Neural cell (in vitro differentiated cells): ENCODE measurements at regions not wholly inside any gene's neighbourhood (a gene's known extent, or its start where the extent isn't known, plus 50 kb on each side); places are given as distances from the start of the nearest gene placed in this dataset.

Experiments used
- H2AFZ ChIP-seq: fragments of 200-600, 300-800 bp; sonication (generic), shearing (Covaris generic); 2 replicates; pipeline ENCODE4 v1.6.0; 2014; ENCODE audit warnings: low read depth, mild to moderate bottlenecking, antibody characterized with exemption, low read length, moderate library complexity
- H3F3A ChIP-seq: fragments of 200-600 bp; shearing (Covaris generic); 2 replicates; pipeline ENCODE4 v1.6.1; 2016; ENCODE audit warnings: mild to moderate bottlenecking, moderate library complexity, mixed read lengths, antibody characterized with exemption, low read length; ENCODE audit not compliant: insufficient read depth, poor library complexity, severe bottlenecking
- H3K27ac ChIP-seq: fragments of 200-600, 300-800 bp; sonication (generic), shearing (Covaris generic); 2 replicates; pipeline ENCODE4 v1.5.1; 2014; ENCODE audit warnings: mild to moderate bottlenecking, low read length, moderate library complexity
- H3K27me3 ChIP-seq: fragments of 300-800, 200-600 bp; sonication (generic), shearing (Covaris generic); 2 replicates; pipeline ENCODE4 v1.6.0; 2014; ENCODE audit warnings: mild to moderate bottlenecking, low read depth, low read length, moderate library complexity; ENCODE audit not compliant: insufficient read depth
- H3K36me3 ChIP-seq: fragments of 300-800, 200-600 bp; sonication (generic), shearing (Covaris generic); 2 replicates; pipeline ENCODE4 v1.5.1; 2014; ENCODE audit warnings: mild to moderate bottlenecking, antibody characterized with exemption, low read length, moderate library complexity; ENCODE audit not compliant: insufficient read depth
- H3K4me2 ChIP-seq: fragments of 300-800, 200-600 bp; sonication (generic), shearing (Covaris generic); 2 replicates; pipeline ENCODE4 v1.6.0; 2014; ENCODE audit warnings: mild to moderate bottlenecking, low read length
- H3K4me3 ChIP-seq: fragments of 300-800, 200-600 bp; sonication (generic), shearing (Covaris generic); 2 replicates; pipeline ENCODE4 v1.5.1; 2014; ENCODE audit warnings: mild to moderate bottlenecking, low read length, moderate library complexity
- H3K79me2 ChIP-seq: fragments of 200-600 bp; shearing (Covaris generic); replicated peaks from 2 replicates; pipeline ENCODE4 v1.6.0; 2014; ENCODE audit warnings: mild to moderate bottlenecking, low read length, moderate library complexity; ENCODE audit not compliant: insufficient read depth
- H3K9ac ChIP-seq: fragments of 300-800, 200-600 bp; sonication (generic), shearing (Covaris generic); 2 replicates; pipeline ENCODE4 v1.6.1; 2016; ENCODE audit warnings: mild to moderate bottlenecking, low read length, mixed read lengths
- H3K9me2 ChIP-seq: fragments of 200-600 bp; shearing (Covaris generic); 2 replicates; pipeline ENCODE4 v1.6.1; 2016; ENCODE audit warnings: mild to moderate bottlenecking, low read length, mixed read lengths; ENCODE audit not compliant: insufficient read depth
- H3K9me3 ChIP-seq: fragments of 200-600, 300-800 bp; sonication (generic), shearing (Covaris generic); 2 replicates; pipeline ENCODE4 v1.6.1; 2016; ENCODE audit warnings: mild to moderate bottlenecking, mixed run types, low read length, moderate library complexity, mixed read lengths
- H4K20me1 ChIP-seq: fragments of 200-600 bp; shearing (Covaris generic); 2 replicates; pipeline ENCODE4 v1.6.1; 2016; ENCODE audit warnings: mild to moderate bottlenecking, mixed run types; ENCODE audit not compliant: insufficient read depth
- EP300 ChIP-seq: fragments of 450-650 bp; conservative IDR thresholded peaks from 2 replicates; pipeline ENCODE4 v1.6.1; 2014; ENCODE audit warnings: antibody characterized with exemption, mild to moderate bottlenecking, moderate library complexity; ENCODE audit not compliant: poor library complexity, severe bottlenecking
- EZH2 ChIP-seq: fragments of 200-600, 300-800 bp; shearing (Covaris generic), sonication (generic); IDR thresholded peaks from 2 replicates; pipeline ENCODE4 v1.6.1; 2014; ENCODE audit warnings: antibody characterized with exemption, low read length, borderline replicate concordance, mild to moderate bottlenecking; ENCODE audit not compliant: insufficient read depth, poor library complexity, severe bottlenecking
- MXI1 ChIP-seq: fragments of 450-650 bp; conservative IDR thresholded peaks from 2 replicates; pipeline ENCODE4 v1.6.1; 2014; ENCODE audit warnings: antibody characterized with exemption, mild to moderate bottlenecking; ENCODE audit not compliant: poor library complexity, severe bottlenecking
- POLR2AphosphoS5 ChIP-seq: IDR thresholded peaks from 2 replicates; pipeline ENCODE4 v1.6.1; 2012
- RAD21 ChIP-seq: fragments of 450-650 bp; conservative IDR thresholded peaks from 2 replicates; pipeline ENCODE4 v1.6.1; 2014; ENCODE audit warnings: antibody characterized with exemption, mild to moderate bottlenecking, moderate library complexity
- REST ChIP-seq: IDR thresholded peaks from 2 replicates; pipeline ENCODE4 v1.6.1; 2012; ENCODE audit warnings: borderline replicate concordance
- SMC3 ChIP-seq: fragments of 450-650 bp; conservative IDR thresholded peaks from 2 replicates; pipeline ENCODE4 v1.6.1; 2014; ENCODE audit warnings: antibody characterized with exemption, mild to moderate bottlenecking, moderate library complexity; ENCODE audit not compliant: poor library complexity
- TAF1 ChIP-seq: IDR thresholded peaks from 2 replicates; pipeline ENCODE4 v1.6.1; 2012; ENCODE audit warnings: low read depth
- TF ChIP-seq, protein P1 (sequence below): fragments of 450-650 bp; IDR thresholded peaks from 2 replicates; pipeline ENCODE4 v1.5.1; 2014; ENCODE audit warnings: antibody characterized with exemption, mild to moderate bottlenecking, moderate library complexity; ENCODE audit not compliant: poor library complexity, severe bottlenecking

DNA sequence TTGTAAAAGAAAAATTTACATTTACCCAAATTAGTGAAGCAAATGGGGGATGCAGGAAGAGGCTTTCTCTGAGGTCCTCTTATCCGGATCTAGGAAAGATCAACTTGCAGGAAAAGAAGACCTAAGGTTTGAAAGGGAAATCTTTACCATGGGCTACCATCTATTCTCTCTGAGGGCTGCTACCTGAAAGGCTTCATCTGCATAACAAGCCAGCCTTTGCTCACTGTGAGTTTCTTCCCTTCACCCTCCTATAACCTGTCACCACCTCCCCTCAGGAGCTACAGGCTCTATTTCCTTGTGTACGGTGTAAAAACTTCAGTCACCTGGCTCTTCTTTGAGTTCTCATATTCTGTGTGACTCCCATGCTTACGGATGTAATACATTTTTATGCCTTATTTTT lies 118.6 kb upstream of the BEND4 start:
- no peaks in the 10 kb centered on the region for H3K36me3 ChIP-seq
- H3K27ac ChIP-seq, result no peak overlapping the region
- H3K9me3 ChIP-seq, result no peaks in the 10 kb centered on the region
- no peaks in the 10 kb centered on the region for H3F3A ChIP-seq
- H2AFZ ChIP-seq, result no peak overlapping the region
- H3K9me2 ChIP-seq, result no peaks in the 10 kb centered on the region
- H3K27me3 ChIP-seq, result no peaks in the 10 kb centered on the region
- H3K4me3 ChIP-seq, result no peak overlapping the region
- no peak overlapping the region for H3K4me2 ChIP-seq
- no peak overlapping the region for H3K9ac ChIP-seq
- H4K20me1 ChIP-seq, result no peaks in the 10 kb centered on the region
- TF ChIP-seq TAF1 (no peak), REST (no peak), SMC3 (no peak), EZH2 (no peak)
- TF ChIP-seq, protein P1, sequence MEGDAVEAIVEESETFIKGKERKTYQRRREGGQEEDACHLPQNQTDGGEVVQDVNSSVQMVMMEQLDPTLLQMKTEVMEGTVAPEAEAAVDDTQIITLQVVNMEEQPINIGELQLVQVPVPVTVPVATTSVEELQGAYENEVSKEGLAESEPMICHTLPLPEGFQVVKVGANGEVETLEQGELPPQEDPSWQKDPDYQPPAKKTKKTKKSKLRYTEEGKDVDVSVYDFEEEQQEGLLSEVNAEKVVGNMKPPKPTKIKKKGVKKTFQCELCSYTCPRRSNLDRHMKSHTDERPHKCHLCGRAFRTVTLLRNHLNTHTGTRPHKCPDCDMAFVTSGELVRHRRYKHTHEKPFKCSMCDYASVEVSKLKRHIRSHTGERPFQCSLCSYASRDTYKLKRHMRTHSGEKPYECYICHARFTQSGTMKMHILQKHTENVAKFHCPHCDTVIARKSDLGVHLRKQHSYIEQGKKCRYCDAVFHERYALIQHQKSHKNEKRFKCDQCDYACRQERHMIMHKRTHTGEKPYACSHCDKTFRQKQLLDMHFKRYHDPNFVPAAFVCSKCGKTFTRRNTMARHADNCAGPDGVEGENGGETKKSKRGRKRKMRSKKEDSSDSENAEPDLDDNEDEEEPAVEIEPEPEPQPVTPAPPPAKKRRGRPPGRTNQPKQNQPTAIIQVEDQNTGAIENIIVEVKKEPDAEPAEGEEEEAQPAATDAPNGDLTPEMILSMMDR, result no peak
- no peaks in the 10 kb centered on the region for H3K79me2 ChIP-seq

- no peaks in the 10 kb centered on the region for H3K9me3 ChIP-seq
- no peak overlapping the region for H3K4me3 ChIP-seq
- no peaks in the 10 kb centered on the region for H3K36me3 ChIP-seq
- H3F3A ChIP-seq, result no peaks in the 10 kb centered on the region
- no peak overlapping the region for H3K9ac ChIP-seq
- no peaks in the 10 kb centered on the region for H3K9me2 ChIP-seq
- TF ChIP-seq, protein P1, result no peak
- TF ChIP-seq EP300, result no peak
- TF ChIP-seq SMC3, result no peak
- no peak for TF ChIP-seq EZH2
- TF ChIP-seq RAD21, result no peak
- no peak for TF ChIP-seq TAF1
- TF ChIP-seq REST, result no peak
- TF ChIP-seq MXI1, result no peak
- TF ChIP-seq POLR2AphosphoS5, result no peak
- no peak overlapping the region for H2AFZ ChIP-seq
- no peaks in the 10 kb centered on the region for H4K20me1 ChIP-seq
- H3K4me2 ChIP-seq, result no peak overlapping the region
- no peaks in the 10 kb centered on the region for H3K79me2 ChIP-seq
- H3K27ac ChIP-seq, result no peak overlapping the region
- no peaks in the 10 kb centered on the region for H3K27me3 ChIP-seq
Measured at GRCh38 chr4:42277291-42277690, 120.0 kb upstream of the SHISA3 start.
